Activated CD4-positive, alpha-beta T cell treated with anti-CD3 and anti-CD28 coated beads, Interleukin-2, amount 10 ng/mL, durations not matched to agents 7 days and 5 days (primary cell): ENCODE measurements at regions not wholly inside any gene's neighbourhood (a gene's known extent, or its start where the extent isn't known, plus 50 kb on each side); places are given as distances from the start of the nearest gene placed in this dataset.
"Not testable (repeated sequence)": the region's sequence is repeated elsewhere in the genome, so short reads cannot be mapped to it uniquely, and the experiment has no call there.

ENCODE experiments used
- CTCF ChIA-PET: fragments of 350-600 bp; sonication (Branson Sonifier 250); formaldehyde crosslinking; loops from one replicate; lab custom pipeline; 2021; ENCODE audit warnings: antibody characterized with exemption; lab: Charles Lee
- POLR2A ChIA-PET: fragments of 350-600 bp; sonication (Branson Sonifier 250); formaldehyde crosslinking; loops from one replicate; lab custom pipeline; 2021; ENCODE audit warnings: antibody characterized with exemption; lab: Charles Lee
- DNase-seq: peaks from one replicate; pipeline ENCODE4 v3.0.0-alpha.2; 2020
- H3K27ac Mint-ChIP-seq: one replicate; pipeline ENCODE4 v1.8.0; 2021; ENCODE audit warnings: mild to moderate bottlenecking, moderate library complexity, mixed read lengths
- H3K27me3 Mint-ChIP-seq: one replicate; pipeline ENCODE4 v1.8.0; 2021; ENCODE audit warnings: mixed read lengths
- H3K36me3 Mint-ChIP-seq: one replicate; pipeline ENCODE4 v1.8.0; 2021; ENCODE audit warnings: low read depth, mixed read lengths
- H3K4me1 Mint-ChIP-seq: one replicate; pipeline ENCODE4 v1.8.0; 2021; ENCODE audit warnings: mixed read lengths
- H3K4me3 Mint-ChIP-seq: one replicate; pipeline ENCODE4 v1.8.0; 2021; ENCODE audit warnings: mild to moderate bottlenecking, moderate library complexity, mixed read lengths
- H3K9me3 Mint-ChIP-seq: one replicate; pipeline ENCODE4 v1.8.0; 2021; ENCODE audit warnings: mixed read lengths

DNA sequence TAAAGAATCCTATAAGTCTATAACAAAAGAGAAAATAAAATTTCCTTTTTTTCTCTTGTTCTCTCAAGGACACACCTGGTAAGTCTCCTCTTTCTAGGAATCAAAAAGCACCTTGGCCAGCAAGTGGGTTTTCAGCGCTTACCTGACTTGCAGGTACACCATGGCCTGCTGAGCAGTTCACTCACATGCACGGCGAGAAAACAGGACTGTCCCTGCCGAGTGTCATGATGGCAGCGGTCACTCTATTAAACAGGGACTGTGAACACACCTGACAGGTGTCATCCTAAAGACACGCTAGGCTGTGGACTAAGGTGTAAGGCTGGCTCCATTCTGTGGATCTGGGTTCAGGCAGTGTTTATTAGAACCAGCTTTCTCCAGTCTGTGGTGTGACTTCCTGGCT is 170.2 kb downstream of the TEX29 start:
- Mint-ChIP-seq H3K9me3 (peaks cover 4% of the 10 kb centered on the region), H3K36me3 (no peaks in the 10 kb centered on the region), H3K27ac (no peak overlapping the region), H3K4me3 (no peak overlapping the region), H3K27me3 (no peaks in the 10 kb centered on the region), H3K4me1 (no peaks in the 10 kb centered on the region)
- DNase-seq = no peak
- POLR2A ChIA-PET = no interaction called here
- CTCF ChIA-PET = no interaction called here

DNA sequence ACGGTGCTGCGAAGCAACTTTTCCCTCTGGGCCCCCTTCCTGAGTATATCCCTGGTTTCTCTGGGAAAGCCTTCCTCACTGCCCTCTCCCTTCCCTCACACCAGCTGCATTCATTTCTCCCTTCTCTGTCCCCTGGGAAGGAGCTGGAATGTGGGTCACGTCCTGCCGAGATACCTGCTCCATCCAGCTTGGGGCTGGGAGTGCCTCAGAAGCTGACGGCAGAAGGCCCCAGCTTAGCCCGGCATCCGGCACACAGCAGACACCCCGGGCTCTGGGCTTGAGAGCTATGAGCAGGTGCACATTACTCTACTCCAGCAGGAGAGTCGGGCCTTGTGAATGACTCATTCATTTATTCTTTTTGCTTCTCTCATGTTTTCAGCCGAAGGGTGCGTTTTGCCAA is 170.6 kb downstream of the TEX29 start:
- H3K9me3 Mint-ChIP-seq = peaks cover 4% of the 10 kb centered on the region
- H3K36me3 Mint-ChIP-seq = no peaks in the 10 kb centered on the region
- H3K27me3 Mint-ChIP-seq = no peaks in the 10 kb centered on the region
- no peak for DNase-seq
- ChIA-PET POLR2A (no interaction called here), CTCF (no interaction called here)
- H3K27ac Mint-ChIP-seq = no peak overlapping the region
- H3K4me1 Mint-ChIP-seq = no peaks in the 10 kb centered on the region
- no peak overlapping the region for H3K4me3 Mint-ChIP-seq

DNA sequence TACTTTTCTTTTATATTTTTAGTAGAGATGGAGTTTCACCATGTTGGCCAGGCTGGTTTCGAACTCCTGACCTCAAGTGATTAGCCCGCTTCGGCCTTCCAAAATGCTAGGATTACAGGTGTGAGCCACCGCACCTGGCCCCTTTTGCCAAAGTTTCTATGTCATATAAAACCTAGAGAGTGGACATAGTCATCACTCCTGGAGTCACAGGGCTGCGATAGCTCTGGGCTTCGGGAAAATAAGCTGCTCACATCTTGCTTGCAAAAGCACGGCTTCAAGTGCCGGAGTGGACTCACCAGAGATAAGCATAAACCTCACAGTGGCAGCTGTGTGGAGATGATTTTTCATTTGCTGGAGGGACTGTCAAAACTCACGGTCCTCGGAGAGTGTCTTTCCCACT is 171.2 kb downstream of the TEX29 start:
- Mint-ChIP-seq H3K27me3 (no peaks in the 10 kb centered on the region), H3K9me3 (peaks cover 2% of the 10 kb centered on the region), H3K36me3 (no peaks in the 10 kb centered on the region), H3K27ac (no peak overlapping the region), H3K4me3 (no peak overlapping the region), H3K4me1 (no peaks in the 10 kb centered on the region)
- ChIA-PET POLR2A (no interaction called here), CTCF (no interaction called here)
- no peak for DNase-seq

DNA sequence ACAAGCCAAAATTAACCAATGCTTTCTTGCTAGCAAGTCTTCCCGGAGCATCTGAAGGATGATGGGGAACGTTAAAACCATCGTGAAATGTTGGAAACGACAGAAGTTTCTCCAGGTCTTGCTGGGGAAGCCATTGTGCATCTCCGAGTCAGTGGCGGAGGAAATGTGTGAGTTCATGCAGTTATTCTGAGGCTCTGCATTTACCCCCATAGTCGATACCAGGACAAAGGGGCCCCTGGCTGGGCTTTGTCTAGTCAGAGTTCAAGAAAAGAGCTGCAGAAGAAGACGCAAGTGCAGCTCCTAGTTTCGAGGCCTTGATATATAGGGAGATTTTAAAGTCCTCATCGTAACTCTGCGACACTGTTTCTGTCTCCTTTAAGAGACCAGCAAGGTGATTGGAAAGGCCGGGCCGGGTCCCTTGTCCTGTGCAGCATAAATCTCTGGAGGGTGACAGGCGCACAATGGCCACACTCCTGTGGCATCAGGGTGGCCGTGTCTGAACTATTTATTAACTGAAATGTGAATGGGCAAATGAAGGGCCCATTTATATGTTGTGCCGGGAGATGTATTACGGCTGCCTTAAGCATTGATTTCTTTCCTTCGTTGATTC is 172.0 kb downstream of the TEX29 start:
- Mint-ChIP-seq H3K9me3 (peaks cover 2% of the 10 kb centered on the region), H3K4me1 (no peaks in the 10 kb centered on the region), H3K27ac (no peak overlapping the region), H3K4me3 (no peak overlapping the region), H3K36me3 (no peaks in the 10 kb centered on the region), H3K27me3 (no peaks in the 10 kb centered on the region)
- no peak for DNase-seq
- ChIA-PET POLR2A (no interaction called here), CTCF (no interaction called here)

DNA sequence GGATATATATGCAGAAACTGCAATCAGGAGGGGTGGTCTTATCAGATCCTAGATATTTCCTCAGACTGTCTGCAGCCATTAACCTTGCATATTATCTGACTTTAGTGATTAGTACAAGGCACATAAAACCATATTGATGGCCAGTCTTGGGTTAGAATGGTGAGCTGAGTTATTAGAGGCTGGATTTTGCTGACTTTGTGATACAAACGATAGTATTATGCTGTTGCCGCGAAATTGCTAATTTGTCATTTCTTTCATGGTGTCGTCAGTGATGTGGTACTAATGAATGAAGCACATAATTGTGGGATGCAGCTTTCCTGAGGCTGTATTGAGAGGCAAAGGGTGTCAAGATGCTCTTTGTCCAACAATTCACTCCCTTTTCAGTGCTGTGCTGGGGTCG is 172.5 kb downstream of the TEX29 start:
- H3K27ac Mint-ChIP-seq = no peak overlapping the region
- no peaks in the 10 kb centered on the region for H3K4me1 Mint-ChIP-seq
- POLR2A ChIA-PET = no interaction called here
- H3K27me3 Mint-ChIP-seq = no peaks in the 10 kb centered on the region
- peaks cover 2% of the 10 kb centered on the region for H3K9me3 Mint-ChIP-seq
- CTCF ChIA-PET = no interaction called here
- H3K36me3 Mint-ChIP-seq = no peaks in the 10 kb centered on the region
- DNase-seq = no peak
- H3K4me3 Mint-ChIP-seq = no peak overlapping the region

DNA sequence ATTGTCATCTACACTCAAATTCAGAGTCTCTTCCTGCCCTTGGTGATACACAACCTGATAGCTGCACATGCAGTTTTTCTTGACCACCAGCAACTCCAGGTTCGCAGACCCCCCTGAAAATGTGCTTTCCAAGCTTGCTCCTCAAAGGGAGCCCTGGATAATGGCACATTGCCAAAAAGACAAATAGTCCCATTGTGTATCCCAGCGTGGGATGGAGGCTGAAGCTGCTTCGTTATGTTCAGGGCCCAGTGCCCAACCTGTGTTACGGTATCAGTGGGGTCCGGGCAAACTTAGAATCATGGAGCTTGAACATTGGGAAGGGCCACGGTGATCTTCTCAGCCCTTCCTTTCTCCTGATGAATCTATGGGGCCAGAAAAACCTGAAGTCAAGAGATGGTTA is 173.0 kb downstream of the TEX29 start:
- Mint-ChIP-seq H3K4me3 (no peak overlapping the region), H3K4me1 (no peaks in the 10 kb centered on the region)

DNA sequence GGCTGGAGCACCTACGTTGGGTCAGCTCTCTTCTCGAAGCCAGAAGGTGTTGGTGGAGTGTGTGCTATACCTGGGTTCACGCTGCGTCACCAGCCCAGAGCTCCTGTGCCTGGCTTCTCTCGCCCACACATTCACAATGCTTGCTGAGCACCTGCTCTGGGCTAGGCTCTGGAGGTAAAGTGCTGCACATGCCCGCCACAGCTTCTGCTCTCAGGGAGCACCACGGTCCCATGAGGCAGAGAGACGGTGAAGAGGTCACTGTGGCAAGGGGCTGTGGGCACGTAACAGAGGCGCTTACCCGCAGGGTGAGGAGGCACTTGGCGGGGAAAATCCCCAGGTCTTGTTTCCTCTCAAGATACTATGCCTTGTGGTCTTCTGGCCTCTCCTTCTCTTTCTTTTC is 174.2 kb downstream of the TEX29 start:
- H3K4me1 Mint-ChIP-seq = no peaks in the 10 kb centered on the region
- no peak overlapping the region for H3K4me3 Mint-ChIP-seq
- ChIA-PET CTCF (no interaction called here), POLR2A (no interaction called here)
- H3K27me3 Mint-ChIP-seq = no peaks in the 10 kb centered on the region
- H3K9me3 Mint-ChIP-seq = peaks cover 2% of the 10 kb centered on the region
- H3K36me3 Mint-ChIP-seq = no peaks in the 10 kb centered on the region
- DNase-seq = no peak
- no peak overlapping the region for H3K27ac Mint-ChIP-seq

More for the DNA sequence above, 173.0 kb downstream of the TEX29 start:
- ChIA-PET CTCF (no interaction called here), POLR2A (no interaction called here)
- Mint-ChIP-seq H3K27me3 (no peaks in the 10 kb centered on the region), H3K36me3 (no peaks in the 10 kb centered on the region), H3K27ac (no peak overlapping the region), H3K9me3 (peaks cover 2% of the 10 kb centered on the region)
- DNase-seq = no peak

DNA sequence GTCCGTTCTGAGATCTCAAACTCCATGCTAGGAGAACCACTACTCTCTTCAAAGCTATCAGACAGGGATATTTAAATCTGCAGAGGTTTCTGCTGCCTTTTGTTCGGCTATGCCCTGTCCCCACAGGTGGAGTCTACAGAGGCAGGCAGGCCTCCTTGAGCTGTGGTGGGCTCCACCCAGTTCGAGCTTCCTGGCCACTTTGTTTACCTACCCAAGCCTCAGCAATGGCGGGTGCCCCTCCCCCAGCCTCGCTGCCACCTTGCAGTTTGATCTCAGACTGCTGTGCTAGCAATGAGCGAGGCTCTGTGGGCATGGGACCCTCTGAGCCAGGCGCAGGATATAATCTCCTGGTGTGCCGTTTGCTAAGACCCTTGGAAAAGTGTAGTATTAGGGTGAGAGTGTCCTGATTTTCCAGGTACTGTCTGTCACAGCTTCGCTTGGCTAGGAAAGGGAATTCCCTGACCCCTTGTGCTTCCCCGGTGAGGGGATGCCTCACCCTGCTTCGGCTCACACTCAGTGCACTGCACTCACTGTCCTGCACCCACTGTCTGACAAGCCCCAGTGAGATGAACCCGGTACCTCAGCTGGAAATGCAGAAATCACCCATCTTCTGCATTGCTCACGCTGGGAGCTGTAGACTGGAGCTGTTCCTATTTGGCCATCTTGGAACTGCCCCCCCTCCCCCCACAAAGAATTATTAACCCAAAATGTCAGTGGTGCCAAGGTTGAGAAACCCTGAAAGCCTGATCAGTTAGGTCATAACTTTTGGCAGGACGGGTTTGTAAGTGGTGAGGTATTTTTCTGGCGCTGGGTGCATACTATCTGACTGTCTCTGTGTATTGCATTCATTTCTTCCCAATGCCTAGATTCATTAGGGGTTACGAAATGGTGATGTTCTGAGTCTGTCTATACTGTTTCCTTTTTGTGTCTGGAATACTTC is 181.4 kb downstream of the TEX29 start:
- H3K4me1 Mint-ChIP-seq, H3K27me3 Mint-ChIP-seq, H3K27ac Mint-ChIP-seq, H3K36me3 Mint-ChIP-seq, POLR2A ChIA-PET, DNase-seq, CTCF ChIA-PET, H3K9me3 Mint-ChIP-seq, H3K4me3 Mint-ChIP-seq: not testable (repeated sequence)

DNA sequence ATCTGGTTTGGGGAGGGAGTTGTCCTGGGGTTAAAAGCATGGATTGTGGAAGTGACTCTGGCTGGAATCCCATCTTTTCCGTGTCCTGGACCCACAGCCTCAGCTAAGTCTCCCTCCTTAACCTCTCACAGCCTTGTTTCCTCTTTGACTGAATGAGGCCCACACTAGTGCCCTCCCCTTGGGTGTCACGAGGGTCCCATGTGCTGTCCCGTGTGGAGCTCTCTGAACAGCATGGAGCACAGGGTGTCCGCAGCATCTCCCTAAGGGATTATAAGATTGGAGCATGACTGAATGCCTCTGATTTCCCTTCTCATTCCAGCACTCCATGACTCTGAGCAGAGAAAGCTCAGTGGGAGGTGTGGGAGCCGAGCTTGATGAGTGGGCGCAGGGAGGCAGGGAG is 182.5 kb downstream of the TEX29 start:
- ChIA-PET CTCF (interaction anchor here (0.5 kb wide), 1 partner anchor 1641 kb away, joined by 3 read pairs; no protein-coding TSS in a partner anchor), POLR2A (no interaction called here)
- Mint-ChIP-seq H3K36me3 (no peaks in the 10 kb centered on the region), H3K27ac (no peak overlapping the region), H3K27me3 (peaks cover 4% of the 10 kb centered on the region), H3K4me1 (no peaks in the 10 kb centered on the region), H3K4me3 (no peak overlapping the region), H3K9me3 (peaks cover 4% of the 10 kb centered on the region)
- DNase-seq = no peak

DNA sequence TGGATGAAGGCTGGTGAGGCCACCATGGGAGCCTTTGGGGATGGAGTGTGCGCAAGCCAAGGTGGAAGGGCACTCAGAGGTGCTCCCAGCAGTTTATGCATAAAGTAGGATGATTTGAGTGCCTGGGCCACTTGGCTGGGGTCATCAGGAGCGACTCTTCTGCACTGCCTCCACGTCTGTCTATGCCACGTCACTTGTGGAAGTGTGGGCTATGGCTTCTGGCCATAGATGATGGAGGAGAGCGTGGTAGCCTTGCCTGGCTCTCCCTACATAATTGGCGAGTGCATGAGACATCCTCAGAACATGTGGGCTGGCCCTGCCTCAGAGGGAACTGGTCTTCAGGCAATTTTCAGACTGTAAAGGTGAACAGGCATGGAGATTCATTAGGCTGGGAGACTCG is 182.9 kb downstream of the TEX29 start:
- H3K4me1 Mint-ChIP-seq = no peaks in the 10 kb centered on the region
- no peak overlapping the region for H3K27ac Mint-ChIP-seq
- CTCF ChIA-PET = interaction anchor here (0.5 kb wide), 1 partner anchor 1641 kb away, joined by 3 read pairs; no protein-coding TSS in a partner anchor
- H3K4me3 Mint-ChIP-seq = no peak overlapping the region
- no peaks in the 10 kb centered on the region for H3K36me3 Mint-ChIP-seq
- peaks cover 4% of the 10 kb centered on the region for H3K27me3 Mint-ChIP-seq
- DNase-seq = no peak
- peaks cover 4% of the 10 kb centered on the region for H3K9me3 Mint-ChIP-seq
- POLR2A ChIA-PET = no interaction called here

DNA sequence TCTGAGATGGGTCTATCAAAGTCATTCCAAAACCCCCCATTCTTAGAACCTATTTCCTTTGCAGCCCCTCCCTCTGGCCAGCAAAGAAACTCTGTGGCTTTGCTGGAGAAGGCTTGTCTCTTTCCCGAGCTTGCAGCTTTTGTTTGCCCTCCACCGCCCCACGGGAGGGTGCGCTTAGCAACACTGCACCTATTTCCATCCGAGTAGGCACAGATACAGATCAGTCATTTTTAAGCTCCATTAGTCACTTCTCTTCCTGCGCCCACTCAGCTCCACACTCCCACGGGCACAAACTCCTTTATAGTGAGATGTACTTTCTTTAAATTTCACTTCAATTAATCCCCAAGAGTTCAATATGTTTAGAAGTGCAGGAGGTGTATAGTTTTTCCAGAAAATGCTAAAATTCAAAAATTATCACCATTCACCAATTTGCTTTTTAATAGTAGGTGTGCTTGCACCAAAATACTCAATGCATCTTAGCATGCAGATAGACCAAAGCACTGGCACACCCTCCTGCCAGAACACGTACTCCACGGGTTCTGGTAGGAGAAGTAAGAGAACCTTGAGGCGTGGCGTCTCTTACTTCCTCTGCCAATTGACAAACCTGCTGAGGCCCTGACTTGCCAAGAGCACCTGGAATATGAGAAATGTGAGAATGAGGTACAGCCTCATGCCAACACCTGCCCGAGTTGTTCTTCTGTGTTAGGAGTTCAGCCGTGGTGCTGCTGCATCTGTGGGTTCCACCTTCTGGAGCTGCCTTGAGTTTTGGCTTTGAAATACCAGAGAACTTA is 183.7 kb downstream of the TEX29 start:
- Mint-ChIP-seq H3K27ac (no peak overlapping the region), H3K4me3 (no peak overlapping the region), H3K4me1 (no peaks in the 10 kb centered on the region), H3K9me3 (peaks cover 4% of the 10 kb centered on the region), H3K36me3 (no peaks in the 10 kb centered on the region), H3K27me3 (peaks cover 4% of the 10 kb centered on the region)
- POLR2A ChIA-PET = no interaction called here
- DNase-seq = no peak
- CTCF ChIA-PET = no interaction called here

DNA sequence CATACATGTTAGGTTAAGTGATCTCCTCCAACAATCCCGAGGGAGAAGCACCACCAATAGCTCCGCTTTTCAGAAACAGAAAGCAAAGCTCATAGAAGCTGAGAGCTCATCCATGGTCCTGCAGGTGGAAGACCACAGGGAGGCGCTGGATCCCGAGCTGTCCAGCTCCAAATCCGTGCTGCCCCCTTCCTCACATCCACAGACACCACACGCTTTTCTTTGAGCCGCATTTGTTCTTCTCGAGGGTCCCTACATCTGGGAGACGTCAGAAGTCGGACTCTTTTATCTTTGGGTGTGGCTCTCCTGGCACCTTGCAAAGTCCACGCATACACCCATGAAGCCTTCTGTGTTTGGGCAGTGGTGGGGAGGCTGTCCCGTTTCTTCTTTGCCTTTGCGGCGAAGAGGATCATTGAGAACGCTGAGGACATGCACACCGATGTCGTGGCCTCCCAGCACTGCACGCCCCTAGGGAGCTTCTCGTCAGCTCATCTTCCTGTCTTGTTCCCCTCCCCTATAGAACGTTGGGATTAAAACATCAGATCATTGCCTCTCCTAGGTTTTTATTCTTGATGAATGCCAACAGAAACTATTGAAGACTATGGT is 184.8 kb downstream of the TEX29 start:
- Mint-ChIP-seq H3K27ac (no peak overlapping the region), H3K4me1 (no peaks in the 10 kb centered on the region), H3K36me3 (no peaks in the 10 kb centered on the region), H3K27me3 (peaks cover 2% of the 10 kb centered on the region), H3K9me3 (peaks cover 4% of the 10 kb centered on the region), H3K4me3 (no peak overlapping the region)
- no peak for DNase-seq
- ChIA-PET POLR2A (no interaction called here), CTCF (no interaction called here)

DNA sequence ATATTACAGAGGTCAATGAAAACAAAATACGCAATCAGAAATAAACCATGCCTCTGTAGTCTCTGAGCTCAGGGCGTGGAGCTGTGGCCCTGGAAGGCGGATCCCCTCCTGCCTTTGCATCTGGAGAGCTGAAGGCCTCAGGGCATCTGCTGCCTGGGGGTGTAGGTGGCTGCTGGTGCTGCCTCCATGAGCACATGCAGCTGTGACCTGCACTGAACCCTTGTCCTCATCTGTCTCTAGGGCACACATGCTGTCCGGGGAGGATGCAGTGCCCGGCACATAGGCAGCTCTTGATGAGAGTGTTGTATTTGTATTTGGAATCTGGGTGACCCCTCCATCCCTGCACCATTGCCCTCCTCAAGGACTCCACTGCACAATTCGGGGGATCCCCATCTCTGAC is 185.7 kb downstream of the TEX29 start:
- POLR2A ChIA-PET = no interaction called here
- Mint-ChIP-seq H3K27me3 (no peaks in the 10 kb centered on the region), H3K4me1 (no peaks in the 10 kb centered on the region), H3K9me3 (peaks cover 4% of the 10 kb centered on the region), H3K36me3 (no peaks in the 10 kb centered on the region), H3K4me3 (no peak overlapping the region), H3K27ac (no peak overlapping the region)
- CTCF ChIA-PET = no interaction called here
- no peak for DNase-seq
